ENCODE measurements at regions not wholly inside any gene's neighbourhood (a gene's known extent, or its start where the extent isn't known, plus 50 kb on each side); places are given as distances from the start of the nearest gene placed in this dataset.

DNA sequence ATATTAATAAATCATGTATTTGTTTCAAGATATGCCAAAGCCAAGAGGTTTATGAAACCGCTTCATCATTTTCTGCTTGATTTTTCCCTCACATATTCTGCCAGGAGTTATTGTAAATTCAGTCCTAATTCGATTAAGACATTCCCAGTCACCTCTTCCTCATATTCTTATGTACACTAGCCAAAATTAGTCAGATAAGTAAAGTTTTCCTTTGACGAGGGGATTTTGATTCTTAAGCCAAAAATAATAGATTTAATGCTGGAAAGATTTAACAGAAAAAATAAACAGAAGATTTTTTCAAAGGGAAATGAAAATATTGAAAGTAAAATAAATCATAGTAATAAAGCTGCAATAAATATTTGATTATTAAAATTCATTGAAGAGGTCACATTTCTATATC lies 51.0 kb upstream of the VEGFC start:
- Histone ChIP-seq H3K4me3 (no peak overlapping the region), H3K36me3 (replicated peaks) (no peaks in the 10 kb centered on the region), H3K4me1 (no peaks in the 10 kb centered on the region; the same call in none of the 2 replicates), H3K27me3 (ENCODE audit: low read depth) (no peaks in the 10 kb centered on the region), H3K9me3 (no peaks in the 10 kb centered on the region)
- in situ Hi-C loops (cut with MboI; ENCODE audit: low sequenced_read_pairs), result no loop called here
- no peak for DNase-seq (ENCODE audit: low spot score in 2 of 2)

DNA sequence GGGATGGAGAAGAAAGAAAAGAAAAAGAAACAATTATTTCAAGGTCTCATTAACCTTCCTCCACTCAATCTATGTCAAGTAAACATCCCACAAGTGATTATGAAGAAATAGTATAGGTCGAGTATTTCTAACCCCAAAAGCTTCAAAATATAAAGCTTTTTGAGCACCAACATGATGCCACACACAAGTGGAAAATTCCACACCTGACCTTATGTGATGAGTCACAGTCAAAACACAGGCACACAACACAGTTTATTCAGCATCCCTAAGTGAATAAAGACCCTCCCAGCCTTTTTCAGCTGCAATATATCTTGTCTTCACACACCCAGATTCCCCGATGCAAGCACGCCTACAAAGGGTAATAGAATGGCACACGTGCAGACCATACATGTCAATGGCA lies 51.7 kb upstream of the VEGFC start:
- no peaks in the 10 kb centered on the region for H3K9me3 ChIP-seq
- in situ Hi-C loops (cut with MboI; ENCODE audit: low sequenced_read_pairs), result no loop called here
- no peaks in the 10 kb centered on the region; the same call in none of the 2 replicates for H3K4me1 ChIP-seq
- H3K36me3 ChIP-seq (replicated peaks), result no peaks in the 10 kb centered on the region
- no peak overlapping the region for H3K4me3 ChIP-seq
- no peak for DNase-seq (ENCODE audit: low spot score in 2 of 2)
- H3K27me3 ChIP-seq (ENCODE audit: low read depth), result no peaks in the 10 kb centered on the region

- DNase-seq (ENCODE audit: low spot score in 2 of 2), result no peak
- no peaks in the 10 kb centered on the region; the same call in none of the 2 replicates for H3K4me1 ChIP-seq
- H3K27me3 ChIP-seq (ENCODE audit: low read depth), result no peaks in the 10 kb centered on the region
- in situ Hi-C loops (cut with MboI; ENCODE audit: low sequenced_read_pairs), result no loop called here
- H3K4me3 ChIP-seq, result no peak overlapping the region
- no peaks in the 10 kb centered on the region for H3K36me3 ChIP-seq (replicated peaks)
- no peaks in the 10 kb centered on the region for H3K9me3 ChIP-seq
Observed at GRCh38 chr4:176845636-176846035, 52.9 kb upstream of the VEGFC start.

GRCh38 chr4:176849076-176849475 lies 56.4 kb upstream of the VEGFC start:
- Histone ChIP-seq H3K4me1 (no peaks in the 10 kb centered on the region), H3K9me3 (no peaks in the 10 kb centered on the region), H3K27me3 (ENCODE audit: low read depth) (no peaks in the 10 kb centered on the region), H3K4me3 (no peak overlapping the region), H3K36me3 (replicated peaks) (no peaks in the 10 kb centered on the region)
- DNase-seq (ENCODE audit: low spot score in 2 of 2), result no peak
- in situ Hi-C loops (cut with MboI; ENCODE audit: low sequenced_read_pairs), result no loop called here

DNA sequence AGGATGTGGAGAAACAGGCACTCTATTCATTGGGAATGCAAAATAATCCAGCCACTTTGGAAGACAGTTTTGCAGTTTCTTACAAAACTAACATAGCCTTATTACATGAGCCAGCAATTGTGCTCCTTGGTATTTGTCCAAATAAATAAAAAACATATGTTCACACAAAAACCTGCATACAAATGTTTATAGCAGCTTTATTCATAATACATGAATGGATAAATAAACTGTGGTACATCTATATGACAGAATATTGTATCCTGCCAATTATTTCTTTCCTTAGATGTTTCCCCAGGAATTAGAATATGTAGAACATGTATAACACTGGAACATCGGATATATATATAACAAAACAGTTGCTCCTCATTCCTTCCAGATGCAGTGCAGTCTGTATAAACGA lies 57.7 kb upstream of the VEGFC start:
- Histone ChIP-seq H3K4me1 (no peaks in the 10 kb centered on the region), H3K4me3 (no peak overlapping the region), H3K27me3 (ENCODE audit: low read depth) (no peaks in the 10 kb centered on the region), H3K36me3 (replicated peaks) (no peaks in the 10 kb centered on the region), H3K9me3 (no peaks in the 10 kb centered on the region)
- no peak for DNase-seq (ENCODE audit: low spot score in 2 of 2)
- in situ Hi-C loops (cut with MboI; ENCODE audit: low sequenced_read_pairs), result no loop called here

DNA sequence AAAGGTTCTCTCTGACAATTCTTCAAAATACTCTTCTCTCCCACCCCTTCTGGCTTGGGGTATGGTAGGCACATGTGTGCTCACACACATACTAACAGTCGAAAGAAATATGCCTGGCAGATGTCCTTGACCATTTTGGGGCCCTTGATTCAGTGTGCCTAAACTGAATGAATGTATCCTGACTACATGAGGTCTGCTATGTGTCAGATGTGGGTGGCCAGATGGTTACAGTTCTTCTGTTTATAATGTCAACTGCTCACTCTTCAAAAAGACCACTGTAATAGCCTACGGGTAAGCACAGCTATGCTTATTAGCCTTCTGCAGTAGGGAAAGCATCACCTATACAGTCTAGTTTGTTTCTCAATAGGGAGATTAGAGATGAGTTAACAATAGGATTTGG lies 63.7 kb upstream of the VEGFC start:
- no peak overlapping the region for H3K4me3 ChIP-seq
- no peaks in the 10 kb centered on the region for H3K9me3 ChIP-seq
- in situ Hi-C loops (cut with MboI; ENCODE audit: low sequenced_read_pairs), result no loop called here
- no peaks in the 10 kb centered on the region for H3K27me3 ChIP-seq (ENCODE audit: low read depth)
- DNase-seq (ENCODE audit: low spot score in 2 of 2), result peak; percentile 18 to 83
- peaks cover 3% of the 10 kb centered on the region; the same call in 1 of the 2 replicates for H3K4me1 ChIP-seq
- no peaks in the 10 kb centered on the region for H3K36me3 ChIP-seq (replicated peaks)

DNA sequence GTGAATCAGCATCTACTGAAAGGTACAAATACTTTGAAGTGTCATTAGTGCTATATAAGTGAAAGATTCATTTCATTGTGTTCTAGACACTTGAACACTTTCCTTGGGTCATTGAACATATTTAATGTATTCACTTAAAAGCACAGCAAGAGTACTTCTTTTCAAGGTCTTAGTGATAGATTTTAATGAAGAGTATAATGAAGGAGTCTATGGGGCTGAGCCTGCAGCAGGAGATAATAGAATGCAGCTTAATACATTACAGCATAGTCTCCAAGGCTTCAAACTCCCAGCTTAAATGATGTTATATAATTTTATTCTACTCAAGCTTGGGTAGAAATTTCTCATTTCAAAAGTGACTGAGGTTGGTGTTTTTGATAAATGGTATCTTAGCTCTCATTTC lies 66.1 kb upstream of the VEGFC start:
- Histone ChIP-seq H3K4me1 (peaks cover 3% of the 10 kb centered on the region; the same call in 1 of the 2 replicates), H3K27me3 (ENCODE audit: low read depth) (no peaks in the 10 kb centered on the region), H3K36me3 (replicated peaks) (no peaks in the 10 kb centered on the region), H3K9me3 (no peaks in the 10 kb centered on the region), H3K4me3 (no peak overlapping the region)
- in situ Hi-C loops (cut with MboI; ENCODE audit: low sequenced_read_pairs), result no loop called here
- no peak for DNase-seq (ENCODE audit: low spot score in 2 of 2)

GRCh38 chr4:176864238-176864637 lies 71.5 kb upstream of the VEGFC start:
- Histone ChIP-seq H3K4me1 (no peaks in the 10 kb centered on the region), H3K9me3 (no peaks in the 10 kb centered on the region), H3K4me3 (no peak overlapping the region), H3K36me3 (replicated peaks) (no peaks in the 10 kb centered on the region), H3K27me3 (ENCODE audit: low read depth) (no peaks in the 10 kb centered on the region)
- in situ Hi-C loops (cut with MboI; ENCODE audit: low sequenced_read_pairs), result no loop called here
- DNase-seq (ENCODE audit: low spot score in 2 of 2), result no peak

GRCh38 chr4:176868676-176869075 lies 76.0 kb upstream of the VEGFC start:
- no peaks in the 10 kb centered on the region for H3K27me3 ChIP-seq (ENCODE audit: low read depth)
- in situ Hi-C loops (cut with MboI; ENCODE audit: low sequenced_read_pairs), result no loop called here
- H3K4me1 ChIP-seq, result no peaks in the 10 kb centered on the region
- H3K9me3 ChIP-seq, result no peaks in the 10 kb centered on the region
- H3K4me3 ChIP-seq, result no peak overlapping the region
- DNase-seq (ENCODE audit: low spot score in 2 of 2), result no peak
- H3K36me3 ChIP-seq (replicated peaks), result no peaks in the 10 kb centered on the region

GRCh38 chr4:176872461-176872860 lies 79.7 kb upstream of the VEGFC start:
- H3K4me3 ChIP-seq, result no peak overlapping the region
- no peak for DNase-seq (ENCODE audit: low spot score in 2 of 2)
- no peaks in the 10 kb centered on the region for H3K4me1 ChIP-seq
- no peaks in the 10 kb centered on the region for H3K36me3 ChIP-seq (replicated peaks)
- no peaks in the 10 kb centered on the region for H3K9me3 ChIP-seq
- no peaks in the 10 kb centered on the region for H3K27me3 ChIP-seq (ENCODE audit: low read depth)
- in situ Hi-C loops (cut with MboI; ENCODE audit: low sequenced_read_pairs), result no loop called here

GRCh38 chr4:176874721-176875445 lies 82.2 kb upstream of the VEGFC start:
- H3K36me3 ChIP-seq (replicated peaks), result no peaks in the 10 kb centered on the region
- H3K4me3 ChIP-seq, result no peak overlapping the region
- DNase-seq (ENCODE audit: low spot score in 2 of 2), result no peak
- no peaks in the 10 kb centered on the region for H3K9me3 ChIP-seq
- H3K27me3 ChIP-seq (ENCODE audit: low read depth), result no peaks in the 10 kb centered on the region
- H3K4me1 ChIP-seq, result peaks cover 6% of the 10 kb centered on the region; the same call in 1 of the 2 replicates
- in situ Hi-C loops (cut with MboI; ENCODE audit: low sequenced_read_pairs), result no loop called here

DNA sequence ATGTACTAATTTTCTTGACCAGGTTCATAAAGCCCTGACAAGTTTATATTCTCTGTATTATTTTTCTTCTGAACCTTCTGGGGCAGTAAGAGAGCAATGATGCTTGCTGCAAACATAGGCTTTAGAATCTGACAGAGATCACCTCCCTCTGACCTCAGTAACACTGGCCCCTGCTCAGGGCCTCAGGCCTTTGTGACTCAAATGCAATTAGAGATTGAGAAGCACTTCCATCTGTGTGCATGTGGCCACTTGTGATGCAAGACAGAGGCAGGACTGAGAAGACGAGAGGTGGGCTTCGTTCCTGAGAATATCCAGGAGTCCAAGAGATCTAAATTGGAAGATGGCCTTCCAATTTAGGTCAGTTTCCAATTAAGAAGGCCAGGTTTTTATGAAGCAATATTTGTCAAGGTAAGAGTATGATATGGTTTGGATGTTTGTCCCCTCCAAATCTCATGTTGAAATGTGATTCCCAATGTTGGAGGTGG lies 82.8 kb upstream of the VEGFC start:
- no peak for DNase-seq (ENCODE audit: low spot score in 2 of 2)
- Histone ChIP-seq H3K4me1 (peaks cover 6% of the 10 kb centered on the region; the same call in 1 of the 2 replicates), H3K36me3 (replicated peaks) (no peaks in the 10 kb centered on the region), H3K4me3 (no peak overlapping the region), H3K27me3 (ENCODE audit: low read depth) (no peaks in the 10 kb centered on the region), H3K9me3 (no peaks in the 10 kb centered on the region)
- in situ Hi-C loops (cut with MboI; ENCODE audit: low sequenced_read_pairs), result no loop called here

DNA sequence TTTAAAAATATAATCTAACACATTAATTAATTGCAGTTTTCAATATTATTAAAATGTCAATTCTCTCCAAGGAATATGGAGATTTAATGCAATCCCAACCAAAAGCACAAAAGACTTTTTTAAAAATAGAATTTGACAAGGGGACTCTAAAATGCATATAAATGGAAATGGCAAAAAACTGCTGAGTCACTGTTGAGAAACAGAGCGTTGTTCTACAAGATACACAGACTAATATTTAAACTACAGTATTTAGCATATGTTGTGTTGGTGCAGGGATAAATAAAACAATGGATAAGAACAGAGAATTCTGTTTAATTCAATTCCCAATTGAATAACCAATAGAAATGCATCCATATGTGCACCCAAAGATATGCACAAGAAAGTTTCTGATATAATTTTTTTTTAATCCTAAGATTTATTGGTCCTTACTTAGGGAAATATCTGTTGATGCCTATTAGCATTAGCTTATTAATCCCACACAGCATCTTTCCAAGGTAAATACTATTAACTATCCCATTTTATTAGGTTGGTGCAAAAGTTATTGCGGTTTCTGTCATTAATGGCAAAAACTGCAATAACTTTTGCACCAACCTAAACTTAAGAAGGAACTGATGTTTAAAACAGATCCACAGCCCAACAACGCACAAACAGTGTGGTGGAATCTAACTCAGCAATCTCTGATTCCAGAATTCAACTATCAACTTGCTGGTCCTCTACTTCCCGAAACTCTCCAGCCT lies 86.8 kb upstream of the VEGFC start:
- in situ Hi-C loops (cut with MboI; ENCODE audit: low sequenced_read_pairs), result no loop called here
- Histone ChIP-seq H3K4me3 (no peak overlapping the region), H3K27me3 (ENCODE audit: low read depth) (no peaks in the 10 kb centered on the region), H3K36me3 (replicated peaks) (no peaks in the 10 kb centered on the region), H3K4me1 (peaks cover 6% of the 10 kb centered on the region; the same call in 1 of the 2 replicates), H3K9me3 (no peaks in the 10 kb centered on the region)
- peak in 1 of 2 experiments; percentile 5 for DNase-seq (ENCODE audit: low spot score in 2 of 2)

- H3K4me1 ChIP-seq, result peaks cover 6% of the 10 kb centered on the region; the same call in 1 of the 2 replicates
- H3K4me3 ChIP-seq, result no peak overlapping the region
- no peaks in the 10 kb centered on the region for H3K9me3 ChIP-seq
- H3K27me3 ChIP-seq (ENCODE audit: low read depth), result no peaks in the 10 kb centered on the region
- in situ Hi-C loops (cut with MboI; ENCODE audit: low sequenced_read_pairs), result no loop called here
- DNase-seq (ENCODE audit: low spot score in 2 of 2), result no peak
- no peaks in the 10 kb centered on the region for H3K36me3 ChIP-seq (replicated peaks)
Observed at GRCh38 chr4:176882206-176882605, 89.5 kb upstream of the VEGFC start.
